Neuron (in vitro differentiated cells): ENCODE measurements at regions not wholly inside any gene's neighbourhood (a gene's known extent, or its start where the extent isn't known, plus 50 kb on each side); places are given as distances from the start of the nearest gene placed in this dataset.

Source experiments
- H2AFZ ChIP-seq: one replicate; pipeline ENCODE4 v1.6.1; 2013; ENCODE audit warnings: low read depth, mild to moderate bottlenecking, inconsistent platforms, low read length, moderate library complexity
- H3K27me3 ChIP-seq: one replicate; pipeline ENCODE4 v1.6.1; 2013; ENCODE audit warnings: low read length; ENCODE audit not compliant: insufficient read depth
- H3K36me3 ChIP-seq: one replicate; pipeline ENCODE4 v1.6.1; 2013; ENCODE audit warnings: low read length; ENCODE audit not compliant: insufficient read depth
- H3K4me1 ChIP-seq: one replicate; pipeline ENCODE4 v1.6.1; 2013; ENCODE audit warnings: low read length; ENCODE audit not compliant: insufficient read depth
- H3K4me3 ChIP-seq: 2 replicates; pipeline ENCODE4 v1.5.1; 2013; ENCODE audit warnings: mild to moderate bottlenecking, low read length, moderate library complexity
- H3K9me3 ChIP-seq: one replicate; pipeline ENCODE4 v1.6.1; 2013; ENCODE audit warnings: low read length

- Histone ChIP-seq H3K9me3 (peaks cover 4% of the 10 kb centered on the region), H3K27me3 (no peaks in the 10 kb centered on the region), H3K36me3 (no peaks in the 10 kb centered on the region), H2AFZ (no peak overlapping the region), H3K4me3 (no peak overlapping the region), H3K4me1 (peaks cover 10% of the 10 kb centered on the region)
Measured at GRCh38 chr1:243996223-243996622, 54.9 kb upstream of the ZBTB18 start.

- no peaks in the 10 kb centered on the region for H3K36me3 ChIP-seq
- no peaks in the 10 kb centered on the region for H3K27me3 ChIP-seq
- H3K4me3 ChIP-seq, result no peak overlapping the region
- H3K9me3 ChIP-seq, result peaks cover 9% of the 10 kb centered on the region
- peaks cover 10% of the 10 kb centered on the region for H3K4me1 ChIP-seq
- H2AFZ ChIP-seq, result no peak overlapping the region
Measured at GRCh38 chr1:243991650-243992049, 59.4 kb upstream of the ZBTB18 start.

- Histone ChIP-seq H3K27me3 (no peaks in the 10 kb centered on the region), H3K4me1 (no peaks in the 10 kb centered on the region), H3K36me3 (no peaks in the 10 kb centered on the region), H3K4me3 (no peak overlapping the region), H3K9me3 (peaks cover 5% of the 10 kb centered on the region), H2AFZ (no peak overlapping the region)
Measured at GRCh38 chr1:243984788-243985187, 66.3 kb upstream of the ZBTB18 start.

GRCh38 chr1:243982447-243983018 lies 68.5 kb upstream of the ZBTB18 start:
- Histone ChIP-seq H3K4me3 (no peak overlapping the region), H3K27me3 (no peaks in the 10 kb centered on the region), H3K4me1 (no peaks in the 10 kb centered on the region), H3K9me3 (peaks cover 2% of the 10 kb centered on the region), H2AFZ (no peak overlapping the region), H3K36me3 (no peaks in the 10 kb centered on the region)

- Histone ChIP-seq H3K4me1 (no peaks in the 10 kb centered on the region), H3K36me3 (no peaks in the 10 kb centered on the region), H2AFZ (no peak overlapping the region), H3K9me3 (peaks cover 2% of the 10 kb centered on the region), H3K27me3 (no peaks in the 10 kb centered on the region), H3K4me3 (no peak overlapping the region)
Measured at GRCh38 chr1:243980471-243980870, 70.6 kb upstream of the ZBTB18 start.

GRCh38 chr1:243980071-243980470 lies 71.0 kb upstream of the ZBTB18 start:
- no peak overlapping the region for H3K4me3 ChIP-seq
- no peak overlapping the region for H2AFZ ChIP-seq
- no peaks in the 10 kb centered on the region for H3K4me1 ChIP-seq
- peaks cover 2% of the 10 kb centered on the region for H3K9me3 ChIP-seq
- H3K36me3 ChIP-seq, result no peaks in the 10 kb centered on the region
- no peaks in the 10 kb centered on the region for H3K27me3 ChIP-seq

- H3K27me3 ChIP-seq, result no peaks in the 10 kb centered on the region
- no peaks in the 10 kb centered on the region for H3K36me3 ChIP-seq
- no peaks in the 10 kb centered on the region for H3K4me1 ChIP-seq
- H3K9me3 ChIP-seq, result no peaks in the 10 kb centered on the region
- H3K4me3 ChIP-seq, result no peak overlapping the region
- no peak overlapping the region for H2AFZ ChIP-seq
Measured at GRCh38 chr1:243979396-243979795, 71.7 kb upstream of the ZBTB18 start.

- Histone ChIP-seq H3K4me3 (no peak overlapping the region), H3K27me3 (no peaks in the 10 kb centered on the region), H3K4me1 (no peaks in the 10 kb centered on the region), H3K36me3 (no peaks in the 10 kb centered on the region), H2AFZ (no peak overlapping the region), H3K9me3 (no peaks in the 10 kb centered on the region)
Measured at GRCh38 chr1:243977094-243977493, 74.0 kb upstream of the ZBTB18 start.

- H3K36me3 ChIP-seq, result no peaks in the 10 kb centered on the region
- H3K27me3 ChIP-seq, result no peaks in the 10 kb centered on the region
- peaks cover 6% of the 10 kb centered on the region for H3K4me1 ChIP-seq
- no peak overlapping the region for H3K4me3 ChIP-seq
- no peak overlapping the region for H2AFZ ChIP-seq
- H3K9me3 ChIP-seq, result no peaks in the 10 kb centered on the region
Measured at GRCh38 chr1:243974451-243975292, 76.4 kb upstream of the ZBTB18 start.

GRCh38 chr1:243973169-243973568 lies 77.9 kb upstream of the ZBTB18 start:
- H3K4me3 ChIP-seq, result no peak overlapping the region
- H2AFZ ChIP-seq, result no peak overlapping the region
- H3K4me1 ChIP-seq, result peaks cover 21% of the 10 kb centered on the region
- H3K9me3 ChIP-seq, result no peaks in the 10 kb centered on the region
- no peaks in the 10 kb centered on the region for H3K36me3 ChIP-seq
- H3K27me3 ChIP-seq, result no peaks in the 10 kb centered on the region

- H3K4me3 ChIP-seq, result no peak overlapping the region
- no peaks in the 10 kb centered on the region for H3K36me3 ChIP-seq
- no peaks in the 10 kb centered on the region for H3K27me3 ChIP-seq
- no peaks in the 10 kb centered on the region for H3K9me3 ChIP-seq
- no peak overlapping the region for H2AFZ ChIP-seq
- H3K4me1 ChIP-seq, result peaks cover 25% of the 10 kb centered on the region
Measured at GRCh38 chr1:243970077-243970476, 81.0 kb upstream of the ZBTB18 start.

- no peak overlapping the region for H3K4me3 ChIP-seq
- peaks cover 25% of the 10 kb centered on the region for H3K4me1 ChIP-seq
- H3K27me3 ChIP-seq, result no peaks in the 10 kb centered on the region
- no peaks in the 10 kb centered on the region for H3K36me3 ChIP-seq
- H2AFZ ChIP-seq, result peak overlapping the region; percentile 84
- H3K9me3 ChIP-seq, result no peaks in the 10 kb centered on the region
Measured at GRCh38 chr1:243968413-243968812, 82.7 kb upstream of the ZBTB18 start.

- H2AFZ ChIP-seq, result no peak overlapping the region
- H3K27me3 ChIP-seq, result no peaks in the 10 kb centered on the region
- H3K4me1 ChIP-seq, result peaks cover 25% of the 10 kb centered on the region
- no peaks in the 10 kb centered on the region for H3K36me3 ChIP-seq
- H3K4me3 ChIP-seq, result no peak overlapping the region
- no peaks in the 10 kb centered on the region for H3K9me3 ChIP-seq
Measured at GRCh38 chr1:243964915-243965314, 86.2 kb upstream of the ZBTB18 start.
